GM12878 (cell line): ENCODE measurements at regions not wholly inside any gene's neighbourhood (a gene's known extent, or its start where the extent isn't known, plus 50 kb on each side); places are given as distances from the start of the nearest gene placed in this dataset.

Source experiments
- ATAC-seq: fragments of 200-7000 bp; cut with Tn5 transposase; 3 replicates; pipeline ENCODE4 v1.9.1; 2020; ENCODE audit warnings: mild to moderate bottlenecking, moderate library complexity
- BruUV-seq: library from RNA; stranded (reverse); fragments of 400-500 nt; replicated peaks from 2 replicates; lab custom pipeline; 2021; lab: Mats Ljungman, UMichigan
- CTCF ChIA-PET: fragments of 300-600 bp; sonication (Branson Sonifier 250); formaldehyde crosslinking; extraction: SDS; loops from one replicate; lab custom pipeline; 2021; ENCODE audit warnings: inconsistent platforms; lab: Yijun Ruan, JAX
- POLR2A ChIA-PET: fragments of 350-600 bp; formaldehyde crosslinking; extraction: SDS; loops from one replicate; lab custom pipeline; 2021; ENCODE audit warnings: inconsistent platforms; lab: Charles Lee
- RAD21 ChIA-PET: fragments of 300-600 bp; sonication (Branson Sonifier 250); formaldehyde crosslinking; loops from one replicate; lab custom pipeline; 2023; ENCODE audit warnings: antibody characterized with exemption; ENCODE audit not compliant: unreplicated experiment; lab: Charles Lee
- SMC1A ChIA-PET: fragments of 300-600 bp; sonication (Branson Sonifier 250); formaldehyde crosslinking; loops from one replicate; lab custom pipeline; 2023; ENCODE audit not compliant: unreplicated experiment, uncharacterized antibody; lab: Charles Lee
- DNase-seq: peaks from one replicate; pipeline ENCODE4 v3.0.0-alpha.2; 2011; ENCODE audit warnings: low read depth, low spot score
- FAIRE-seq: peaks from 3 replicates; lab custom pipeline; 2011; peaks lifted over from hg19 to GRCh38; lab: Jason Lieb, UNC
- H2AFZ ChIP-seq: 2 replicates; pipeline ENCODE4 v1.6.0; 2011; ENCODE audit warnings: low read depth, low read length, control low read depth; ENCODE audit not compliant: control insufficient read depth
- H3K27ac ChIP-seq: 2 replicates; pipeline ENCODE4 v1.5.1; 2011; ENCODE audit warnings: control low read depth; ENCODE audit not compliant: control insufficient read depth, insufficient read depth
- H3K27me3 ChIP-seq, 2 experiments: replicated peaks in 1 of 2; 2 replicates each; pipeline versions ENCODE4 v1.6.0 to v1.6.1; 2011; ENCODE audit warnings: low read length in 1 of 2; ENCODE audit not compliant: control insufficient read depth in 2 of 2, insufficient read depth in 2 of 2
- H3K36me3 ChIP-seq, 2 experiments: 2 replicates each; pipeline ENCODE4 v1.5.1; 2011; ENCODE audit warnings: low read length in 1 of 2; ENCODE audit not compliant: control insufficient read depth in 2 of 2, insufficient read depth in 2 of 2
- H3K4me1 ChIP-seq: 2 replicates; pipeline ENCODE4 v1.6.1; 2011; ENCODE audit warnings: mild to moderate bottlenecking, low read length, moderate library complexity, mixed read lengths; ENCODE audit not compliant: control insufficient read depth, insufficient read depth
- H3K4me2 ChIP-seq: 2 replicates; pipeline ENCODE4 v1.6.0; 2011; ENCODE audit warnings: control low read depth; ENCODE audit not compliant: control insufficient read depth, insufficient read depth
- H3K4me3 ChIP-seq: fragments of 200-600 bp; sonication (generic); 2 replicates; pipeline ENCODE4 v1.5.1; 2016
- H3K79me2 ChIP-seq: 2 replicates; pipeline ENCODE4 v1.6.0; 2011; ENCODE audit warnings: low read length; ENCODE audit not compliant: control insufficient read depth, insufficient read depth
- H3K9ac ChIP-seq: 2 replicates; pipeline ENCODE4 v1.8.0; 2011; ENCODE audit warnings: low read length, control low read depth, mixed read lengths; ENCODE audit not compliant: control insufficient read depth, insufficient read depth
- H3K9me3 ChIP-seq: replicated peaks from 3 replicates; pipeline ENCODE4 v1.5.1; 2011; ENCODE audit warnings: mild to moderate bottlenecking, low read length; ENCODE audit not compliant: control insufficient read depth, insufficient read depth
- H4K20me1 ChIP-seq: 2 replicates; pipeline ENCODE4 v1.6.0; 2011; ENCODE audit not compliant: control insufficient read depth, insufficient read depth
- ATF7 ChIP-seq: fragments of 450-650 bp; IDR thresholded peaks from 2 replicates; pipeline ENCODE4 v1.6.1; 2016; ENCODE audit warnings: low read depth, mild to moderate bottlenecking
- EZH2 ChIP-seq: IDR thresholded peaks from 2 replicates; pipeline ENCODE4 v1.6.1; 2012; ENCODE audit warnings: low read depth, mild to moderate bottlenecking, control low read depth, inconsistent platforms, low read length, borderline replicate concordance; ENCODE audit not compliant: control insufficient read depth
- HDGF ChIP-seq: fragments of 450-650 bp; IDR thresholded peaks from 2 replicates; pipeline ENCODE4 v1.6.1; 2016; ENCODE audit warnings: antibody characterized with exemption
- JUNB ChIP-seq: IDR thresholded peaks from 2 replicates; pipeline ENCODE4 v1.6.1; 2016; ENCODE audit warnings: antibody characterized with exemption, mild to moderate bottlenecking
- KAT2A ChIP-seq: conservative IDR thresholded peaks from 2 replicates; pipeline ENCODE4 v1.6.1; 2011; ENCODE audit warnings: low read depth, low read length; ENCODE audit not compliant: control insufficient read depth
- SIX5 ChIP-seq: IDR thresholded peaks from 2 replicates; pipeline ENCODE4 v1.6.1; 2011; ENCODE audit warnings: mild to moderate bottlenecking, low read depth, low read length, moderate library complexity; ENCODE audit not compliant: severe bottlenecking
- ZBED1 ChIP-seq: IDR thresholded peaks from 2 replicates; pipeline ENCODE4 v1.6.1; 2016; ENCODE audit warnings: borderline replicate concordance
- ZNF384 ChIP-seq: IDR thresholded peaks from 2 replicates; pipeline ENCODE4 v1.6.1; 2012; ENCODE audit warnings: low read depth, mild to moderate bottlenecking, low read length, improper control_type of control experiment, borderline replicate concordance
- WGBS: methylation state at CpG from one replicate; pipeline ENCODE4 v1.1.6; 2016; ENCODE audit warnings: low lambda C conversion rate; ENCODE audit not compliant: insufficient replicate concordance, insufficient coverage; ENCODE audit errors: missing lambda C conversion rate; 5-methylcytosine and 5-hydroxymethylcytosine counted together
- in situ Hi-C: fragments of 300-500 bp; cut with MboI; formaldehyde crosslinking; loops from 9 replicates; pipeline ENCODE4 v1.14.3; 2018; ENCODE audit warnings: mixed read lengths
- intact Hi-C: fragments of 100-400 bp; cut with micrococcal nuclease; formaldehyde crosslinking; loops from one replicate; pipeline ENCODE4 v1.14.2; 2022; ENCODE audit not compliant: unreplicated experiment
- TF ChIP-seq, protein P1 (sequence below): fragments of 450-650 bp; formaldehyde crosslinking; IDR thresholded peaks from 2 replicates; pipeline ENCODE4 v1.5.0; 2022; ENCODE audit warnings: mild to moderate bottlenecking, missing genetic modification characterization
- TF ChIP-seq, protein P2 (sequence below): IDR thresholded peaks from 2 replicates; pipeline ENCODE4 v1.6.1; 2012; ENCODE audit warnings: low read depth, low read length, improper control_type of control experiment
- TF ChIP-seq, protein P3 (sequence below): fragments of 450-650 bp; IDR thresholded peaks from 2 replicates; pipeline ENCODE4 v1.6.1; 2014; ENCODE audit warnings: mild to moderate bottlenecking

DNA sequence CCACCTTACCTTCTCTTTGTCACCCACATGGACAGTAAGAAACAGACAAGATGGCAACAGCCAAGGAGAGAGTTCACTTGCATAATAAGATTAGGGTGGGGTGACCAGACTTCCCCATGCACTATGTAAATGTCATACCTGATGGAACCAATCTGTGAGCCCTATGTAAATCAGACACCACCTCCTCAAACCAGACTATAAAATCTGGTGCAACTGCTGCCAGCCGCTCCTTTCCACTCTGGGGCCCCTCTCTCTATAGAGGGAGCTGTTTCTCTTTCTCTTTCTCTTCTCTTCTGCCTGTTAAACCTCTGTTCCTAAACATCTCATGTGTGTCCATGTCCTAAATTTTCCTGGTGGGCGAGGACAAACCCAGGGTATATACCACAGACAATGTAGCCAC is 405.5 kb upstream of the CNTN4 start (continued):
- TF ChIP-seq, protein P1, sequence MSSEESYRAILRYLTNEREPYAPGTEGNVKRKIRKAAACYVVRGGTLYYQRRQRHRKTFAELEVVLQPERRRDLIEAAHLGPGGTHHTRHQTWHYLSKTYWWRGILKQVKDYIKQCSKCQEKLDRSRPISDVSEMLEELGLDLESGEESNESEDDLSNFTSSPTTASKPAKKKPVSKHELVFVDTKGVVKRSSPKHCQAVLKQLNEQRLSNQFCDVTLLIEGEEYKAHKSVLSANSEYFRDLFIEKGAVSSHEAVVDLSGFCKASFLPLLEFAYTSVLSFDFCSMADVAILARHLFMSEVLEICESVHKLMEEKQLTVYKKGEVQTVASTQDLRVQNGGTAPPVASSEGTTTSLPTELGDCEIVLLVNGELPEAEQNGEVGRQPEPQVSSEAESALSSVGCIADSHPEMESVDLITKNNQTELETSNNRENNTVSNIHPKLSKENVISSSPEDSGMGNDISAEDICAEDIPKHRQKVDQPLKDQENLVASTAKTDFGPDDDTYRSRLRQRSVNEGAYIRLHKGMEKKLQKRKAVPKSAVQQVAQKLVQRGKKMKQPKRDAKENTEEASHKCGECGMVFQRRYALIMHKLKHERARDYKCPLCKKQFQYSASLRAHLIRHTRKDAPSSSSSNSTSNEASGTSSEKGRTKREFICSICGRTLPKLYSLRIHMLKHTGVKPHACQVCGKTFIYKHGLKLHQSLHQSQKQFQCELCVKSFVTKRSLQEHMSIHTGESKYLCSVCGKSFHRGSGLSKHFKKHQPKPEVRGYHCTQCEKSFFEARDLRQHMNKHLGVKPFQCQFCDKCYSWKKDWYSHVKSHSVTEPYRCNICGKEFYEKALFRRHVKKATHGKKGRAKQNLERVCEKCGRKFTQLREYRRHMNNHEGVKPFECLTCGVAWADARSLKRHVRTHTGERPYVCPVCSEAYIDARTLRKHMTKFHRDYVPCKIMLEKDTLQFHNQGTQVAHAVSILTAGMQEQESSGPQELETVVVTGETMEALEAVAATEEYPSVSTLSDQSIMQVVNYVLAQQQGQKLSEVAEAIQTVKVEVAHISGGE (CRISPR knock-in tag), result no peak
- no peak for TF ChIP-seq HDGF

DNA sequence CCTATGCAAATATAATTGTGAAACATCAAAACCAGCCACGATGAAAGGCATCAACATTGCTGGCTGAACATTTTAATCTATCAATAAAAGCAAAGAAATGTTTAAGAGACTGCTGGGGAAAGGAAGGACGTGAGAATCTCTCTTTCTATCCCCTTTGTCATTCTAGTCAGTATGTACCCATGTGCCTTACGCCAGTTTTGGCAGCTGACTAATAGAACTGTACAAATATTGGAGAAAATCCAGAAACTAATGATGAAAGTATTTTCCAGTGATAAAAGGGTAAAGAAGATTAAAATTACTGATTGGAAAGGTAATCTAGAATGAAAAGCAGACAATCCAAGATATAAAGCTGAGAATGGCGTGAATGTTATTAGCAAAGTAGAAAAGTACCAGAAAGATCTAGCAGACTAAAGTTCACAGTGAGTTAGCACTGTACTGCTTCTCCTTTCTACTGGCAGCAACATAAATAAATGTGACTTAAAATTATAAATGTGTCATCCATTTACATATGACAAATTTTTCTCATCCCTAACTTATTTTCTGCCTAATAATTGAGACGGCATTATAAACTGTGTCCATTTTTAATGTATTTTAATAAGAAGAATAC is 401.9 kb upstream of the CNTN4 start:
- WGBS, result 10% methylated on average over 5 of the region's 5 CpGs

More for the DNA sequence above, 401.9 kb upstream of the CNTN4 start:
- ChIA-PET CTCF (no interaction called here), POLR2A (no interaction called here), RAD21 (no interaction called here)
- no peak overlapping the region for H3K4me3 ChIP-seq
- BruUV-seq, result no TSS peak
- no peaks in the 10 kb centered on the region for H3K36me3 ChIP-seq
- no peak for DNase-seq
- no peak for ATAC-seq
- intact Hi-C loops, result no loop called here
- TF ChIP-seq, protein P2, sequence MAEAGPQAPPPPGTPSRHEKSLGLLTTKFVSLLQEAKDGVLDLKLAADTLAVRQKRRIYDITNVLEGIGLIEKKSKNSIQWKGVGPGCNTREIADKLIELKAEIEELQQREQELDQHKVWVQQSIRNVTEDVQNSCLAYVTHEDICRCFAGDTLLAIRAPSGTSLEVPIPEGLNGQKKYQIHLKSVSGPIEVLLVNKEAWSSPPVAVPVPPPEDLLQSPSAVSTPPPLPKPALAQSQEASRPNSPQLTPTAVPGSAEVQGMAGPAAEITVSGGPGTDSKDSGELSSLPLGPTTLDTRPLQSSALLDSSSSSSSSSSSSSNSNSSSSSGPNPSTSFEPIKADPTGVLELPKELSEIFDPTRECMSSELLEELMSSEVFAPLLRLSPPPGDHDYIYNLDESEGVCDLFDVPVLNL, result no peak
- TF ChIP-seq SIX5 (no peak), KAT2A (no peak), ATF7 (no peak), EZH2 (no peak), ZBED1 (no peak), JUNB (no peak), ZNF384 (no peak)
- TF ChIP-seq, protein P3, sequence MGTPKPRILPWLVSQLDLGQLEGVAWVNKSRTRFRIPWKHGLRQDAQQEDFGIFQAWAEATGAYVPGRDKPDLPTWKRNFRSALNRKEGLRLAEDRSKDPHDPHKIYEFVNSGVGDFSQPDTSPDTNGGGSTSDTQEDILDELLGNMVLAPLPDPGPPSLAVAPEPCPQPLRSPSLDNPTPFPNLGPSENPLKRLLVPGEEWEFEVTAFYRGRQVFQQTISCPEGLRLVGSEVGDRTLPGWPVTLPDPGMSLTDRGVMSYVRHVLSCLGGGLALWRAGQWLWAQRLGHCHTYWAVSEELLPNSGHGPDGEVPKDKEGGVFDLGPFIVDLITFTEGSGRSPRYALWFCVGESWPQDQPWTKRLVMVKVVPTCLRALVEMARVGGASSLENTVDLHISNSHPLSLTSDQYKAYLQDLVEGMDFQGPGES, result no peak
- TF ChIP-seq, all 136 proteins: peak for 0
- in situ Hi-C loops, result no loop called here
- Histone ChIP-seq H3K4me2 (no peak overlapping the region), H3K79me2 (no peaks in the 10 kb centered on the region), H2AFZ (no peak overlapping the region), H3K9ac (no peak overlapping the region), H3K4me1 (no peaks in the 10 kb centered on the region), H3K27me3 (no peaks in the 10 kb centered on the region), H3K9me3 (no peaks in the 10 kb centered on the region), H3K27ac (no peak overlapping the region), H4K20me1 (no peaks in the 10 kb centered on the region)
- FAIRE-seq, result no peak
- SMC1A ChIA-PET, result no interaction called here
